HG02938 (cell line): ENCODE measurements at regions not wholly inside any gene's neighbourhood (a gene's known extent, or its start where the extent isn't known, plus 50 kb on each side); places are given as distances from the start of the nearest gene placed in this dataset.

ENCODE experiments used
- ATAC-seq: cut with Tn5 transposase; IDR thresholded peaks from one replicate; pipeline ENCODE4 v1.9.1; 2021; ENCODE audit warnings: mild to moderate bottlenecking, moderate library complexity; ENCODE audit not compliant: unreplicated experiment

GRCh38 chr9:14401911-14402310, 88.0 kb upstream of the NFIB start:
- ATAC-seq, result no peak

DNA sequence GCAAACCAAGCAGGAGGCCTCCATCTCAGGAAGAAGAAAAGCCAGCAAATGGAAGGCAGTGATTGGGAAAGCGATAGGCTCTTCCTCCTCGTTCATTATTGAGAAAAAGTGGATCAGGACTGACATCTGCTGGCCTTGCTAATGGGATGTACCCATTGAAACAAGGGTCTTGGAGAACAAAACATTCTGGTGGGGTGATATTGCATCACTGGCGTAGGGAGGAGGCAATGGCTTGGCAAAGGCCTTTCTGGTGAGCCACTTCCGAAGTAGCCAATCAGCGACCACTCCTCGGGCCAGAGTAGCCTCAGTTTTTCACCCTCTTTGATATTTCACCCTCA, 86.7 kb upstream of the NFIB start:
- ATAC-seq, result no peak

GRCh38 chr9:14399756-14400657, 86.1 kb upstream of the NFIB start:
- ATAC-seq, result no peak

DNA sequence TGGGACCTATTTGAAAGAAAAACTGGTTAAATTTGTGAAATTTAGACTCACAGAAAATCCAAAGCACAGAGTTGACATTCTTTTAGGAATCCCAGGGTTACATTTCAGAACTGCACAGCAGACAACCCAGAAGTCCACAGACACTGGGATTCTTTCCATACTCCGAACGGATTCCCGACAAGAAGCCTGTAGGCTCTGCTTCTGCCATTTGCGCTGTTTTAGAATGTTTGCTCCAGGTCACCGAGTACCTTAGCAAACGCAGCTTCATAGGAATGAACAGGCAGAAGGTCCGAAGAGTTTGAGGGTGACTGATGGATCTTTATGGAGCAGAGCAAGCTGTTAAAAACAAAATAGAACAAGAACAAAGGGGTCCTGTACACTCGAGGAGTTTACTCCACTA, 84.5 kb upstream of the NFIB start:
- no peak for ATAC-seq

DNA sequence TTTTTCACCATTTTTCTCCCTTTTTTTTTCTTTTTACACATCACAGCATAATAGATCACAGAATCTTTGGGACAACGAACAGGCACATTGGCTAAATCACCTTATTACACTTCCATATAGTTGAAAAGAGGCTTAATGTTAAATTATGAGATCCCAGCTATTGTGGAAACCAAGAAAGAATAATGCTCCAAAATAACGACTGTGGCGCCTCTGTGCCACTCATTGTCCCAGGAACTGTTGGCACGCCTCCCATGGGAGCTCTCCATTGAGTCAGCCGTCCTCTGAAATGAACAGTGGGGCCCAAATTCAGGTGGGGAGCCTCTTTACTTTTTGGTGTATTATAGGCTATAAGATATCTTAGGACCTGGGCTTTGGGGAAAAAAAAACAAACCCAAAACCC, 82.2 kb upstream of the NFIB start:
- no peak for ATAC-seq

DNA sequence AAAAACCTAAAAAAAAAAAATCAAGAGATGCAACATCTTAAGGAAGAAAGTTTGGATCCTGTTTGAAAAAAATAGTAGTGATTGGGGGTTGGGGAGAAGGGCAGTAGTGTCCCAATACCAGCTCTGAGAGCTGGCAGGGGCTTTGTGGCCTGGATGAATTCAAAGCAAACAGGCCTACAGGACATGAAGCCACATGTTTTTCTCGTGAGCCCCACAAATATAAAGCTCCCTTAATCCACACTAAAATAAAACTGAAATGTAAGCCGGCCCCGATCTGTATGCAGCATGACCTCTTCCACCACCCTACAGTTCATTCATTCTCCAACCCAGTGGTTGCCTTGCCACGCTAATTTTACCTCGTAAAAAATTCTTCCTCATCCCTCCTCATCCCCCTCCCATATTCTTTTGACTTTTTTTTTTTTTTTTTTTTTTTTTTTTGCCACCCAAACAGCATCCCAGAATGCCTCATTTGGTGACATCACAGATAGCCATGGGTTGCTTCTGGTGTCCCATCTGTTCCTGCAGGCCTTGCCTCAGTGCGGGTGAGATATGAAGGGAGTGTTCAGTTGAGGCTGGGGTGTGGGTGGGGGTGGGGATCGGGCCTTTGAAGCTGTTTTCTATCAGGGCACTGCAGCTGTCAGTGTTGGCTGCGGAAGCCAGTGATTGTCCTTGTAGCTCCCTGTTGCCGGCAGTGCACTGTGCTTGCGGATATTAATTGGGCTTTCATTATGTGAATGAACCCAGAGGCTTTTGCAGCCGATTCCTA, 81.6 kb upstream of the NFIB start:
- ATAC-seq, result no peak

- no peak for ATAC-seq
Observed at GRCh38 chr9:14393418-14393817, 79.5 kb upstream of the NFIB start.

GRCh38 chr9:14391620-14392019, 77.7 kb upstream of the NFIB start:
- ATAC-seq, result no peak

DNA sequence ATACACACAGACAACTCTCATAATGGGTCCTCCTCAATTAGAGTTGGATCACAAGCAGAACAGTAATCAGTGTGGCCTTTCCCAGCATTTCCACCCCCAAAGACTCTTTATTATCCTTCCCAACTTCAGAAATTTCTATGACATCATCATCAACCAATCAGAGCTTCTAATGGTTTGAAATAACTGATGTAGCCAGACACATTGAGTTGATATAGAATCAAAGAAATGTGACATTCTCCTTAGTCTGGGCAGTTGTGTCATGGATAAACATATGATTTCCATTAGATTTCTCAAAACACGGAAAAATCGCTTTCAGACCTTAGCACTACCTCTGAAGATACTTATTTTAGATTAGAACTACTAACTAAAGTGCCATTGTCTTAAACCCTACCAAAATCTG, 75.7 kb upstream of the NFIB start:
- ATAC-seq, result no peak

DNA sequence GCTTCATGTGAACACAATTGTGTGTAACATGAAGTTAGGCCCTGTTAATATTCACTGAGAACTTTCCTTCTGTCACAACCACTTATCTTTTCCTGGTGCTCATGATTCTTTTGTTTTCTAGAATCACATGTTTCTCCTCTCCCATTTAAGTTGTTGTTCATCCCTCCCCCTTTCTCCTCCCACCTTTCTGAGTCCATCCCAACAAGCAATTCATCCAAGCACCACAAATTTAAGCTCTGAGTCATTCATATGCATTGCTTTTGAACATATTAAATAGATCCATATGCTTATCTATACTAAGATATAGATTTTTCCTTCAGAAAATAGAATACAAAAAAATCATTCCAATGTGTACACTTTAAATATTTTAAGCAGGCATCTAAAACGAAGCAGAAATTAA, 75.2 kb upstream of the NFIB start:
- no peak for ATAC-seq

- ATAC-seq, result no peak
Observed at GRCh38 chr9:14383773-14384172, 69.8 kb upstream of the NFIB start.

DNA sequence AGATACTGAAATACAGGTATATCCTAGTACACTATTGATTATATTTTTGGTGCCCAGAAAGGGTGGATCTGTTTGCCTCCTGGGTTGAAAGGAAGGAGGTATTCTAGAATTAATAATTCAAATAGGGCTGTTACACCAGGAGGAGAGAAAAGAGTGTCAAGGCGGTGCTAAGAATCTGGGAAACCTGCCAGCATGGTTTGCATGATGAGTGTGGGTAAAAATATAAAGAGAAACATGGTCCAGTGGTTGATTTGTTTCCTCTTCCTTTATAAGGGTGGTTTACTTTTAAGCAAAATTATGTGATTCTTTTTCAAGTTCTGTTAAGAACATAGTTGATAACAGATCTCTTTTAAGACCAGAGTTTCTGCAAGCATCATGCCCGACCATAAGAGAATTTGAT, 69.4 kb upstream of the NFIB start:
- no peak for ATAC-seq

GRCh38 chr9:14380061-14380836, 66.3 kb upstream of the NFIB start:
- no peak for ATAC-seq

- no peak for ATAC-seq
Observed at GRCh38 chr9:14379280-14379679, 65.3 kb upstream of the NFIB start.

DNA sequence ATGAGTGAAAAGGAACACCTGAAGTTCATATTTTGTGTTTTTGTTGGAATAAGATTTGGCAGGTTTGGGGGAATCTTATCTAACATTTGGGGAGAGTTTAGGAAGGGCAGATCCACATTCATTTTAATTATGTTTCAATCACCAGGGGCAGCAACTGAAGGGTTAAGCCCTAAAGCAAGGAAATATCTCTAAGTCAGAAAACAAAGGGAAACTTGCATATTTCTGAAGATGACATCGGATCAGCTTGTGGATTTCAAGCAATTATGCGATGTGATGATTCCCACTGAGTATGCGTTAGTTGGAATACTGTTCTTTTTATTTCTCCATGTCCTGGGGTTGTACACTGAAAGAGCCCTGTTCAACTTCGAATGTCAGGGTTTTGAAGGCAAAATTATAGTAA, 59.8 kb upstream of the NFIB start:
- no peak for ATAC-seq

- ATAC-seq, result no peak
Observed at GRCh38 chr9:14373336-14373666, 59.4 kb upstream of the NFIB start.

DNA sequence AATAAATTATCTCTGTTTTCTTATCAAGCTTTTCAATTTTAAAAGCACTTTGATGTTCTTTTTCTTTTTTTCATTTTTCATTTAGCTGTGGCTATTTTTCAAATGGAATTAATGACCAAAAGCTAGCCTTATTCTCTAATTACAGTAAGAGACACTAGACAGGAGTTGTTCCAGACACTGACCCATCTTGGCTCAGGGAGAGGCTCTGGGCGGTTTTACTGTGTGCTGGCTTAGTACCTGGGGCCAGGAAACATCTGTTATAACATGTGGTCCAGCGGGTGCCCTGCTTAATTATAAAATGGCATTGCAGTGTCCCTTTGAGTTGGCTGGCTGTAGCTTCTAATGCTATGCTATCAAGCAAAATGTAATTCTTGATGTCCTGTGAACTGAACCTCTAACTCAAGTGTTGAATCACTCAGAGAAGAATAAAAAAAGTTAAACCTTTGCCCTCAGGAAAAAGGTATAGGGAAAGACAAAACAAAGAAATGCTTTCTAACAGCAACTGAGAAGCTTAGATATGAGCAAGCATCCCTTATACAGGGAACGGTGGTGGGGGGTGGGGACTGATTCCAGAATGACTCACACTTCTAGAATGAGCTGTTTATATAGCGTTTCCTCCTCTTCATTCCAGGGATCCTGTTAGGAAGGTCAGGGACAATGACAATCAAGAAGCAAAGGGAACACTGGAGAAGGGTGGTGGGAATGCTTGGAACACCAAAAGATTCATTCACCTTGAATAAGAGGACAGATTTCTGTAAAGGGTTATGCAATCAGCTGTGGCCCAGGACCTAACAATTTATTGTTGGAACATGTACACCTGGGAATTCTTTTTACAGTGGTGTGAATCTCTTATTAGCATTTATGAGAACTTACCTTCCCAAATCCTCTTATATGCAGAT, 58.7 kb upstream of the NFIB start:
- no peak for ATAC-seq

DNA sequence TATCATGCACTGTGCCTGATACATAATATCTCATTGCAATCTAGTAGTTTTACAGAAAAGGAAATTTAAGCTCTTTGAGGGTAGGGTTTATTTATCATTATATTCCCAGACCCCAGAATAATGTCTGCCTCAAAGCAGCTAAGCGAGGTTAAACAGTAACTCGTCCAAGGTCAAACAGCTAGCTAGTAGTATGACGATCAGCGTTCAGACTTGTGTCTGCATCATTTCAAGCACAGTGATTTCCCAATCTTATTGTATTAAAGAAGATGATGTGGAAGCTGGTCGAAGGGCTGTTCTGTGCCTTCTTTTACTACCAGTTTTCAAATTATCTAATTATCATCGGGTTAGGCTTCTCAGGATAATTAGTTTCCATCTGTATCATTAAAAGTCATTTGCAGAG, 55.1 kb upstream of the NFIB start:
- ATAC-seq, result no peak

GRCh38 chr9:14366076-14366475, 52.1 kb upstream of the NFIB start:
- no peak for ATAC-seq

GRCh38 chr9:14365670-14366069, 51.7 kb upstream of the NFIB start:
- no peak for ATAC-seq
